ENCODE measurements at regions not wholly inside any gene's neighbourhood (a gene's known extent, or its start where the extent isn't known, plus 50 kb on each side); places are given as distances from the start of the nearest gene placed in this dataset.

DNA sequence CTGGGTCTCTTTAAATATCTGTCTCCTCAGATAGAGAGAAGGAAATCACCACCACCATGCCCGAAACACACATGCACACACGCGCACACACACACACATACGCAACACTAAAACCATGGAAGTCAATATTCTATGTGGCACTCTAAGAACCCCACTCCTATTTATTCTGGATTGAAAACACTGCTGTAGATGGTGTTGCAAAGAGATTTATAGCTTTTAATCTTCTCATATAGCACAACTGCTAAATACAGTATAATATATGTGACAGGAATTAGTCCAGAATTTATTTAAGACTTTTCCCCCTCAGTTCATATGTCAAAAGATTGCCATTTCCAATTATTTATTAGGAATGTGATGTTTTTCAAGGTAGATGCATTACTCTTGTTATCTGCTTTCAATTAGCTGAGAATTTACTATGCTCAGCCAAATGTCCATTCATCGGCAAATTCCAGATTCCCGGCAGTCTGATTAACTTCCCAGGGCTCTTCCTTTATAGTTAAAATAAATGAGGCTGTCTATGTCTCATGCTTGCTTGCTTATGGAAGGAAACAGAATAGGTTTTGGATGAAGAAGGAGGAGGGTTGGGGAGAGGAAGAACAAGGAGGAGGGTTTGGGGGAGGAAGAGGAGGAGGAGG is 115.4 kb upstream of the NDP start:
- TF ChIP-seq CTCF (IDR thresholded peaks at IDR 0.05) (no peak), POLR2A (IDR thresholded peaks at IDR 0.05) (no peak)

All from upper lobe of left lung (tissue), 4 donors.